ENCODE measurements at regions not wholly inside any gene's neighbourhood (a gene's known extent, or its start where the extent isn't known, plus 50 kb on each side); places are given as distances from the start of the nearest gene placed in this dataset.

GRCh38 chr6:44559486-44560270 is 172.2 kb downstream of the CDC5L start:
- DNase-seq (ENCODE audit: low read depth): no peak

- no peak for DNase-seq (ENCODE audit: low read depth)
These were observed 173.1 kb downstream of the CDC5L start for GRCh38 chr6:44560458-44561059.

- no peak for DNase-seq (ENCODE audit: low read depth)
These were observed 173.6 kb downstream of the CDC5L start for GRCh38 chr6:44561060-44561623.

GRCh38 chr6:44561832-44562665 is 174.5 kb downstream of the CDC5L start:
- DNase-seq (ENCODE audit: low read depth): no peak

GRCh38 chr6:44563397-44563796 is 175.9 kb downstream of the CDC5L start:
- peak; percentile 50 for DNase-seq (ENCODE audit: low read depth)

GRCh38 chr6:44564906-44565524 is 177.5 kb downstream of the CDC5L start:
- DNase-seq (ENCODE audit: low read depth): peak; percentile 48

- no peak for DNase-seq (ENCODE audit: low read depth)
These were observed 179.9 kb downstream of the CDC5L start for GRCh38 chr6:44567406-44567805.

- peak; percentile 19 for DNase-seq (ENCODE audit: low read depth)
These were observed 181.6 kb downstream of the CDC5L start for GRCh38 chr6:44569131-44569530.

GRCh38 chr6:44569931-44570385 is 182.5 kb downstream of the CDC5L start:
- peak; percentile 86 for DNase-seq (ENCODE audit: low read depth)

GRCh38 chr6:44571510-44571909 is 184.0 kb downstream of the CDC5L start:
- DNase-seq (ENCODE audit: low read depth): no peak

- DNase-seq (ENCODE audit: low read depth): no peak
These were observed 184.8 kb downstream of the CDC5L start for GRCh38 chr6:44572346-44572745.

GRCh38 chr6:44575644-44576043 is 188.1 kb downstream of the CDC5L start:
- no peak for DNase-seq (ENCODE audit: low read depth)

- DNase-seq (ENCODE audit: low read depth): no peak
These were observed 188.7 kb downstream of the CDC5L start for GRCh38 chr6:44576132-44576631.

- peak; percentile 24 for DNase-seq (ENCODE audit: low read depth)
These were observed 193.4 kb downstream of the CDC5L start for GRCh38 chr6:44580901-44581300.

GRCh38 chr6:44582930-44583329 is 195.4 kb downstream of the CDC5L start:
- DNase-seq (ENCODE audit: low read depth): no peak

- DNase-seq (ENCODE audit: low read depth): no peak
These were observed 203.0 kb downstream of the CDC5L start for GRCh38 chr6:44590471-44590870.

- DNase-seq (ENCODE audit: low read depth): peak; percentile 78
These were observed 206.0 kb downstream of the CDC5L start for GRCh38 chr6:44593539-44593944.

- DNase-seq (ENCODE audit: low read depth): peak; percentile 88
These were observed 207.0 kb downstream of the CDC5L start for GRCh38 chr6:44594481-44594880.

GRCh38 chr6:44598679-44599078 is 211.2 kb downstream of the CDC5L start:
- DNase-seq (ENCODE audit: low read depth): no peak

- DNase-seq (ENCODE audit: low read depth): no peak
These were observed 212.2 kb downstream of the CDC5L start for GRCh38 chr6:44599672-44600071.
